ENCODE measurements at regions not wholly inside any gene's neighbourhood (a gene's known extent, or its start where the extent isn't known, plus 50 kb on each side); places are given as distances from the start of the nearest gene placed in this dataset.

GRCh38 chr10:2852574-2853323 lies 214.6 kb upstream of the PFKP start:
- TF ChIP-seq CTCF (IDR thresholded peaks at IDR 0.05) = no peak
- TF ChIP-seq POLR2A (IDR thresholded peaks at IDR 0.05) = no peak
